HCT116 (cell line): ENCODE measurements at regions not wholly inside any gene's neighbourhood (a gene's known extent, or its start where the extent isn't known, plus 50 kb on each side); places are given as distances from the start of the nearest gene placed in this dataset.

Experiments
- CBX3 ChIP-seq: IDR thresholded peaks from 2 replicates; pipeline ENCODE4 v1.6.1; 2012; ENCODE audit warnings: low read depth
- CTCF ChIP-seq, 3 experiments: fragments of 200-600 bp in 1 of 3; sonication (generic) in 1 of 3; IDR thresholded peaks in 2 of 3; conservative IDR thresholded peaks in 1 of 3; 2 replicates each; pipeline ENCODE4 v1.5.1; 2012 to 2017; ENCODE audit warnings: low read depth in 2 of 3, low read length in 2 of 3, antibody characterized with exemption in 1 of 3, borderline replicate concordance in 1 of 3, control low read depth in 1 of 3, mild to moderate bottlenecking in 1 of 3, mixed read lengths in 1 of 3, mixed run types in 1 of 3, moderate library complexity in 1 of 3; ENCODE audit not compliant: insufficient read depth in 1 of 3
- EZH2 ChIP-seq: fragments of 200-600 bp; sonication (generic); IDR thresholded peaks from 2 replicates; pipeline ENCODE4 v1.6.1; 2017; ENCODE audit warnings: antibody characterized with exemption, mixed run types
- MAX ChIP-seq: IDR thresholded peaks from 2 replicates; pipeline ENCODE4 v1.6.1; 2012
- POLR2A ChIP-seq: IDR thresholded peaks from 2 replicates; pipeline ENCODE4 v1.7.0; 2011; ENCODE audit warnings: borderline replicate concordance; ENCODE audit not compliant: insufficient read depth, insufficient read length; ENCODE audit errors: extremely low read depth
- POLR2AphosphoS5 ChIP-seq: IDR thresholded peaks from 2 replicates; pipeline ENCODE4 v1.6.1; 2011; ENCODE audit warnings: mild to moderate bottlenecking, low read depth, low read length, moderate library complexity
- ZNF274 ChIP-seq: fragments of 200-500 bp; sonication (Bioruptor generic); IDR thresholded peaks from 2 replicates; pipeline ENCODE4 v1.6.1; 2014; ENCODE audit warnings: mild to moderate bottlenecking, low read depth, low read length, inconsistent platforms

GRCh38 chr18:39318008-39318407 is 1752.4 kb upstream of the CELF4 start:
- TF ChIP-seq POLR2AphosphoS5 (no peak), CTCF (IDR thresholded peaks at IDR 0.05 in 2 of 3, conservative IDR thresholded peaks at IDR 0.05 in 1 of 3; ENCODE audit: borderline replicate concordance in 1 of 3, insufficient read depth in 1 of 3, low read depth in 2 of 3, low read length in 2 of 3) (no peak), MAX (no peak), EZH2 (no peak), POLR2A (no peak), CBX3 (no peak), ZNF274 (no peak)
